Stomach (tissue), 4 donors: ENCODE measurements at regions not wholly inside any gene's neighbourhood (a gene's known extent, or its start where the extent isn't known, plus 50 kb on each side); places are given as distances from the start of the nearest gene placed in this dataset.

Experiments used
- CTCF ChIP-seq, 7 experiments: fragments of 450-650 bp in 4 of 7; fragments of 200-600 bp in 3 of 7; sonication (generic) in 3 of 7; IDR thresholded peaks; one replicate each; pipeline ENCODE4 v1.5.1; 2016 to 2019; ENCODE audit warnings: antibody characterized with exemption in 7 of 7, control low read depth in 2 of 7, mild to moderate bottlenecking in 1 of 7
- EP300 ChIP-seq: sonication (generic); formaldehyde crosslinking; IDR thresholded peaks from one replicate; pipeline ENCODE4 v1.6.1; 2017; ENCODE audit warnings: antibody characterized with exemption
- POLR2A ChIP-seq, 4 donors: fragments of 450-650 bp; IDR thresholded peaks; one replicate each; pipeline ENCODE4 v1.6.1; 2016; ENCODE audit warnings: antibody characterized with exemption in 4 of 4, control low read depth in 2 of 4, mild to moderate bottlenecking in 1 of 4, moderate library complexity in 1 of 4

GRCh38 chr5:29148073-29148472 lies 2045.4 kb upstream of the CDH6 start:
- TF ChIP-seq CTCF (IDR thresholded peaks at IDR 0.05) (no peak), EP300 (no peak), POLR2A (IDR thresholded peaks at IDR 0.05) (no peak)
